Activated CD8-positive, alpha-beta memory T cell treated with anti-CD3 and anti-CD28 coated beads, Interleukin-2, amount 10 ng/mL, durations not matched to agents 7 days and 5 days (primary cell): ENCODE measurements at regions not wholly inside any gene's neighbourhood (a gene's known extent, or its start where the extent isn't known, plus 50 kb on each side); places are given as distances from the start of the nearest gene placed in this dataset.

Experiments
- ATAC-seq: fragments of 150-1000 bp; cut with Tn5 transposase; one replicate; pipeline ENCODE4 v1.10.0; 2021; ENCODE audit warnings: moderate library complexity
- CTCF ChIA-PET: fragments of 350-600 bp; sonication (Branson Sonifier 250); formaldehyde crosslinking; loops from one replicate; lab custom pipeline; 2021; ENCODE audit warnings: antibody characterized with exemption; lab: Charles Lee
- DNase-seq: peaks from one replicate; pipeline ENCODE4 v3.0.0-alpha.2; 2020
- H3K27ac Mint-ChIP-seq: one replicate; pipeline ENCODE4 v1.8.0; 2021; ENCODE audit warnings: mild to moderate bottlenecking, mixed read lengths
- H3K27me3 Mint-ChIP-seq: one replicate; pipeline ENCODE4 v1.8.0; 2021; ENCODE audit warnings: mixed read lengths
- H3K36me3 Mint-ChIP-seq: one replicate; pipeline ENCODE4 v1.8.0; 2021; ENCODE audit warnings: mild to moderate bottlenecking, mixed read lengths
- H3K4me1 Mint-ChIP-seq: one replicate; pipeline ENCODE4 v1.8.0; 2021; ENCODE audit warnings: mixed read lengths
- H3K4me3 Mint-ChIP-seq: one replicate; pipeline ENCODE4 v1.8.0; 2021; ENCODE audit warnings: mild to moderate bottlenecking, moderate library complexity, mixed read lengths
- H3K9me3 Mint-ChIP-seq: one replicate; pipeline ENCODE4 v1.8.0; 2022; ENCODE audit warnings: low read depth, mixed read lengths

DNA sequence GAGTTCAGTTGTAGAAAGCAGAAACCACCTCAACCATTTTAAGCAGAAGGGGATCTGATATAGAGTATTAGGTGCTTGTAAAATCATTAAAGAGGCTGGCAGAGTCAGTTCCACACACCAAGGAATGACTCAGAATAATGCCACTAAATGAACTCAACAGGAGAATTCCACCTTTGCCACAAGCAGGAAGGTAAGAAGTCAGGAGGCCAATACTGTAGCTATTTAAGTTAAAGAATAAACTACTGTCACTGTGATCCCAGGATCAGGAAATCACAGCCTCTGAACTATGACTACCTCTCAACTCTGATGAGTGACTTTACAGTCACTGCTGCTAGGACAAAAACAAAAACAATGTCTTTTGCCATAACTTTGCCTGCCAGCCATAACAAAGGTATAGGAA is 52.5 kb upstream of the PRMT6 start:
- Mint-ChIP-seq H3K9me3 (no peaks in the 10 kb centered on the region), H3K4me1 (no peaks in the 10 kb centered on the region), H3K36me3 (no peaks in the 10 kb centered on the region), H3K27ac (no peak overlapping the region), H3K4me3 (no peak overlapping the region), H3K27me3 (no peaks in the 10 kb centered on the region)
- ATAC-seq, result no peak
- no peak for DNase-seq
- CTCF ChIA-PET, result no interaction called here

DNA sequence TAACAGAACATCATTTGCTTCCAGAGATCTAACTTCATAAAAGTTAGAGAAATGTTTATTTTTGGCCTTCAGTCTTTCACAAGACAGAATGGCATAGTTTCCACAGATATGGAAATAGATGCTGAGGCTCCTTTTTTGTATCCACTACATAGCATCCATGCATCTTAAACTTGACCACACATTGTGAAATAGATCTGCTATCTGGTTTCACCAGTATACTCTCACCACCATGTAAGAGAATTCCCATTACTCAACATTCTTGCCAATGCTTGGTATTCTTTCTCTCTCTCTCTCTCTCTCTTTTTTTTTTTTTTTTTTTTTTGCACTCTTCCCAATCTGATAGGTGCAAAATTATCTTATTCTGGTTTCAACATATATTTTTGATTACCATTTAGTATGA is 52.1 kb upstream of the PRMT6 start:
- Mint-ChIP-seq H3K9me3 (no peaks in the 10 kb centered on the region), H3K27me3 (no peaks in the 10 kb centered on the region), H3K4me1 (no peaks in the 10 kb centered on the region), H3K27ac (no peak overlapping the region), H3K4me3 (no peak overlapping the region), H3K36me3 (no peaks in the 10 kb centered on the region)
- ATAC-seq (no peak), DNase-seq (no peak)
- CTCF ChIA-PET, result no interaction called here
